BJ (cell line): ENCODE measurements at regions not wholly inside any gene's neighbourhood (a gene's known extent, or its start where the extent isn't known, plus 50 kb on each side); places are given as distances from the start of the nearest gene placed in this dataset.

ENCODE experiments used
- CTCF ChIA-PET: fragments of 350-600 bp; formaldehyde crosslinking; extraction: SDS; loops from one replicate; lab custom pipeline; 2021; ENCODE audit warnings: antibody characterized with exemption, inconsistent platforms; lab: Yijun Ruan, JAX
- POLR2A ChIA-PET: fragments of 300-600 bp; sonication (Branson Sonifier 250); formaldehyde crosslinking; extraction: SDS; loops from one replicate; lab custom pipeline; 2021; ENCODE audit warnings: antibody characterized with exemption; lab: Charles Lee
- DNase-seq: peaks from one replicate; pipeline ENCODE4 v3.0.0-alpha.2; 2011; ENCODE audit warnings: low read depth
- H3K27me3 ChIP-seq: 2 replicates; pipeline ENCODE4 v1.6.0; 2011; ENCODE audit warnings: low read length; ENCODE audit not compliant: control insufficient read depth, insufficient read depth
- H3K36me3 ChIP-seq: 2 replicates; pipeline ENCODE4 v1.5.1; 2011; ENCODE audit warnings: low read length; ENCODE audit not compliant: control insufficient read depth, insufficient read depth
- H3K4me3 ChIP-seq: 2 replicates; pipeline ENCODE4 v1.5.1; 2011; ENCODE audit warnings: low read depth, mild to moderate bottlenecking, control low read depth, low read length
- TF ChIP-seq, protein P1 (sequence below): IDR thresholded peaks from 2 replicates; pipeline ENCODE4 v1.5.1; 2011; ENCODE audit warnings: low read depth, mild to moderate bottlenecking, control low read depth, inconsistent platforms, low read length, moderate library complexity; ENCODE audit not compliant: insufficient read depth

DNA sequence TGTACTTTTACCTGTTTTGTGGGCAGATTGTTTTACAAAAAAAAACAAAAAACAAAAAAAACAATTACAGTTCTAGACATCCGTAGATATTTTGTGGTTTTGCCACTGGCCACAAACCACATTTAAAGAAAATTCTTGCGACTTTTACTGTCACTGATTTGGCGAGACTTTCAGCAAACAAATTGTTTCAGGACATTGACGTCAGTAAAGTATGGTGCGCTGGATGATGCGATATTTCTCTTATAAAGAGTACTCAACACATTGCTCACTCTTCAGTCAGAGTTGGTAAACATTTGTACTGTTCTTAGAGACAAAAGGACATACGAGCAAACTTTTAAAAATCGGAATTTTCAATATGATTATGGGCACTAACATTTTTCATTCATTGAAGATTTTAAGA, 229.8 kb downstream of the HAO1 start:
- TF ChIP-seq, protein P1, sequence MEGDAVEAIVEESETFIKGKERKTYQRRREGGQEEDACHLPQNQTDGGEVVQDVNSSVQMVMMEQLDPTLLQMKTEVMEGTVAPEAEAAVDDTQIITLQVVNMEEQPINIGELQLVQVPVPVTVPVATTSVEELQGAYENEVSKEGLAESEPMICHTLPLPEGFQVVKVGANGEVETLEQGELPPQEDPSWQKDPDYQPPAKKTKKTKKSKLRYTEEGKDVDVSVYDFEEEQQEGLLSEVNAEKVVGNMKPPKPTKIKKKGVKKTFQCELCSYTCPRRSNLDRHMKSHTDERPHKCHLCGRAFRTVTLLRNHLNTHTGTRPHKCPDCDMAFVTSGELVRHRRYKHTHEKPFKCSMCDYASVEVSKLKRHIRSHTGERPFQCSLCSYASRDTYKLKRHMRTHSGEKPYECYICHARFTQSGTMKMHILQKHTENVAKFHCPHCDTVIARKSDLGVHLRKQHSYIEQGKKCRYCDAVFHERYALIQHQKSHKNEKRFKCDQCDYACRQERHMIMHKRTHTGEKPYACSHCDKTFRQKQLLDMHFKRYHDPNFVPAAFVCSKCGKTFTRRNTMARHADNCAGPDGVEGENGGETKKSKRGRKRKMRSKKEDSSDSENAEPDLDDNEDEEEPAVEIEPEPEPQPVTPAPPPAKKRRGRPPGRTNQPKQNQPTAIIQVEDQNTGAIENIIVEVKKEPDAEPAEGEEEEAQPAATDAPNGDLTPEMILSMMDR: no peak
- no peaks in the 10 kb centered on the region for H3K27me3 ChIP-seq
- ChIA-PET POLR2A (no interaction called here), CTCF (no interaction called here)
- H3K36me3 ChIP-seq: no peaks in the 10 kb centered on the region
- H3K4me3 ChIP-seq: no peak overlapping the region
- DNase-seq: no peak

DNA sequence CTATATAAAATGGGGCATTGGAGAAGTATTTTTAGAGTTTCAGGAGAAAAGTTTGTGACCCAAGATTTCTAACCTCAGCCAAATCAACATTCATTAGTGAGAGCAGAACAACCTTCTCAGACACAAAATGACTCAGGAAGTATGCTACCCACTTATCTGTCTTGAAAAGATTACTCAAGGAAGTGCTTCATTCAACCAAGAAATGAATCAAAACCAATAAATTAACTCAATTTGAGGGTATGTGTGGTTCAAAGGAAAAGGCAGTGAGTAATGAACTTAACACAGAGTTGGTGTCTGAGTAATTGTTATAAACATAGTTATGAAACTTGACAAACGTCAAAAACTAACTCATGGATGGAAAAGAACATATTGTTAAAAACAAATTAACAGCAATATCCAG, 227.6 kb downstream of the HAO1 start:
- H3K27me3 ChIP-seq: no peaks in the 10 kb centered on the region
- no peak for DNase-seq
- ChIA-PET POLR2A (no interaction called here), CTCF (no interaction called here)
- TF ChIP-seq, protein P1: no peak
- no peak overlapping the region for H3K4me3 ChIP-seq
- H3K36me3 ChIP-seq: no peaks in the 10 kb centered on the region

DNA sequence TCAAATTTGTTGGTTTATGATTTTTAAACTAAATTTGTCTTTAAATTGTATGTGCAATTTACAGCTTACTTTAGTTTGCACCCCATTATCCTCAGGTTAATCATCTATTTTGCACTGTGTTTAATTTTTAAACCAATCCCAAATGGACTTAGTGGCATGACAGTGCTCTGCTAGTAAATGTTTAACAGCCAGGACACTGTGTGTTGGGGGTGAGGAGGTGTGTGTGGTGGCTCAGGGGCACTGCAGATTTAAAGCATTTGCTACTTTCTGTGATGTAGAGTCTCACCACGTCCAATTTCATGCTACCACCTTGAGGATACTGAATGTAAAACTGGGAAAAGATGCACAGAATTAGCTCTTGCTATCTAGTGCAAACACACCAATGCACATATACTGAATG, 225.7 kb downstream of the HAO1 start:
- TF ChIP-seq, protein P1: no peak
- POLR2A ChIA-PET: no interaction called here

DNA sequence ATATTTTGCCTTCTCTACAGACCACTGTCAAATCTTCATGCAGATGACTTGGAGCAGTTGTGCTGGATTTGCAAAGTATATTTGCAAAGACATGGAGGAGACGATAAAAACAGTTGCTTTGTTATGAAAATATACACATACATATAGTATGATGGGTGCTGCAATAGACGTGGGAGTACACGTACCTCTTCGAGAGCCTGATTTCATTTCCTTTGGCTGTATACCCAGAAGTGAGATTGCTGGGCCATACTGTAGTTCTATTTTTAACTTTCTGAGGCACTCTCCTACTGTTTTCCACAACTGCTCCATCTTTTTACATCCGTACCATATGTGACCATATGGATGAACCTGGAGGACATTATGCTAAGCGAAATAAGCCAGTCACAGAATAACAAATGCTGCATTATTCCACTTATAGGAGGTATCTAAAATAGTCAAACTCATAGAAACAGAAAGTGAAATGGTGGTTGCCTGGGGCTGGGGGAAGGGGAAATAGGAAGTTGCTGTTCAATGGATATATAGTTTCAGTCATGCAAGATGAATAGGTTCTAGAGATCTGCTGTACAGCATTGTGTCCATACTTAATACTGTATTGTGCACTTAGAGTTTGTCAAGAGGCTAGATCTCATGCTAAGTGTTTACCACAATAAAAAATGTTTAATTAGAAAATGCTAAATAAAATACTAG, 223.8 kb downstream of the HAO1 start:
- ChIA-PET CTCF (no interaction called here), POLR2A (no interaction called here)
- H3K4me3 ChIP-seq: no peak overlapping the region
- no peaks in the 10 kb centered on the region for H3K36me3 ChIP-seq
- H3K27me3 ChIP-seq: no peaks in the 10 kb centered on the region
- no peak for DNase-seq
- TF ChIP-seq, protein P1: no peak

More for the DNA sequence above, 225.7 kb downstream of the HAO1 start:
- CTCF ChIA-PET: no interaction called here
- Histone ChIP-seq H3K27me3 (no peaks in the 10 kb centered on the region), H3K36me3 (no peaks in the 10 kb centered on the region), H3K4me3 (no peak overlapping the region)
- DNase-seq: no peak

DNA sequence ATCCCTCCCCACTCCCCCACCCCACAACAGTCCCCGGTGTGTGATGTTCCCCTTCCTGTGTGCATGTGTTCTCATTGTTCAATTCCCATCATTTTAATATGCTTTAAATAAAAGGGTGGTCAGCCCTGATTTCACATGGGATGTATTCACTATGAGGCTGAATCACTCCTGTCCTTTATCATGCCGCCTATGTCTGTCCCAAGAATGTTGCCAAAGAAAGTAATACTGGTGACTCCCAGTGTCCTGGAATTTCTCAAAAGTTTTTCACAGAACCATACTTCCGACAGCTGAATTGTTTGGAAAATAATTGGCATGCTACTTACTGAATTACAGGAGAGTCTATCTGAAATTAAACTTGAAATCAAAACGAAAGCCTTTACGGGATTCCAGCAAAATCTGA, 217.7 kb downstream of the HAO1 start:
- Histone ChIP-seq H3K27me3 (no peaks in the 10 kb centered on the region), H3K4me3 (no peak overlapping the region), H3K36me3 (no peaks in the 10 kb centered on the region)
- ChIA-PET CTCF (interaction anchor here (0.6 kb wide), 1 partner anchor 137 kb away, joined by 3 read pairs; no protein-coding TSS in a partner anchor), POLR2A (no interaction called here)
- TF ChIP-seq, protein P1: no peak
- DNase-seq: no peak
